SK-N-SH (cell line): ENCODE measurements at regions not wholly inside any gene's neighbourhood (a gene's known extent, or its start where the extent isn't known, plus 50 kb on each side); places are given as distances from the start of the nearest gene placed in this dataset.

Source experiments
- CTCF ChIA-PET: fragments of 300-600, 350-600 bp; formaldehyde crosslinking; extraction: SDS; loops from one replicate; lab custom pipeline; 2021; lab: Yijun Ruan, JAX
- POLR2A ChIA-PET: fragments of 350-600 bp; sonication (Branson Sonifier 250); formaldehyde crosslinking; extraction: SDS; loops from one replicate; lab custom pipeline; 2020; ENCODE audit warnings: antibody characterized with exemption, inconsistent platforms; lab: Yijun Ruan, JAX
- DNase-seq: peaks from one replicate; pipeline ENCODE4 v3.0.0; 2012
- H2AFZ ChIP-seq: fragments of 200-600 bp; sonication (generic); 2 replicates; pipeline ENCODE4 v1.8.1; 2016; ENCODE audit warnings: antibody characterized with exemption, mild to moderate bottlenecking, low read depth
- H3F3A ChIP-seq: fragments of 200-600 bp; sonication (generic); replicated peaks from 2 replicates; pipeline ENCODE3; 2016; ENCODE audit warnings: antibody characterized with exemption, mild to moderate bottlenecking; ENCODE audit not compliant: insufficient read depth
- H3K27ac ChIP-seq, 2 experiments: fragments of 200-500 bp in 1 of 2; fragments of 200-600 bp in 1 of 2; sonication (Bioruptor generic) in 1 of 2; sonication (generic), shearing (Covaris generic) in 1 of 2; 2 replicates each; pipeline versions ENCODE4 v1.5.1 to v1.6.1; 2014 to 2016; ENCODE audit warnings: low read depth in 2 of 2, inconsistent platforms in 1 of 2, low read length in 1 of 2, mild to moderate bottlenecking in 1 of 2, mixed read lengths in 1 of 2
- H3K27me3 ChIP-seq: fragments of 200-600 bp; sonication (generic), shearing (Covaris generic); 2 replicates; pipeline ENCODE4 v1.6.1; 2016; ENCODE audit warnings: mixed run types; ENCODE audit not compliant: insufficient read depth
- H3K36me3 ChIP-seq, 2 experiments: fragments of 200-500 bp in 1 of 2; fragments of 200-600 bp in 1 of 2; sonication (Bioruptor generic) in 1 of 2; sonication (generic) in 1 of 2; replicated peaks in 1 of 2; 2 replicates each; pipeline versions ENCODE3 to v1.5.1; 2014 to 2016; ENCODE audit warnings: low read length in 1 of 2, mild to moderate bottlenecking in 1 of 2; ENCODE audit not compliant: insufficient read depth in 2 of 2, control insufficient read depth in 1 of 2
- H3K4me1 ChIP-seq, 2 experiments: fragments of 200-500 bp in 1 of 2; fragments of 200-600 bp in 1 of 2; sonication (Bioruptor generic) in 1 of 2; sonication (generic), shearing (Covaris generic) in 1 of 2; 2 replicates each; pipeline versions ENCODE4 v1.5.1 to v1.6.1; 2014 to 2016; ENCODE audit warnings: low read depth in 1 of 2, low read length in 1 of 2, mixed run types in 1 of 2; ENCODE audit not compliant: insufficient read depth in 2 of 2, control insufficient read depth in 1 of 2
- H3K4me2 ChIP-seq: fragments of 200-600 bp; sonication (generic), shearing (Covaris generic); 2 replicates; pipeline ENCODE4 v1.6.1; 2017; ENCODE audit warnings: mixed run types
- H3K4me3 ChIP-seq, 2 experiments: fragments of 200-500 bp in 1 of 2; fragments of 200-600 bp in 1 of 2; sonication (Bioruptor generic) in 1 of 2; sonication (generic), shearing (Covaris generic) in 1 of 2; 2 replicates each; pipeline versions ENCODE4 v1.5.1 to v1.8.1; 2014 to 2016; ENCODE audit warnings: low read depth in 2 of 2, inconsistent platforms in 1 of 2, low read length in 1 of 2, mild to moderate bottlenecking in 1 of 2, mixed read lengths in 1 of 2, moderate library complexity in 1 of 2
- H3K79me2 ChIP-seq: fragments of 200-600 bp; sonication (generic); 2 replicates; pipeline ENCODE4 v1.8.1; 2017; ENCODE audit warnings: mild to moderate bottlenecking; ENCODE audit not compliant: insufficient read depth
- H3K9ac ChIP-seq: fragments of 200-600 bp; sonication (generic); 2 replicates; pipeline ENCODE4 v1.6.1; 2017; ENCODE audit warnings: mixed run types
- H3K9me2 ChIP-seq: fragments of 200-600 bp; sonication (generic); 2 replicates; pipeline ENCODE4 v1.6.1; 2017; ENCODE audit warnings: mixed run types
- H3K9me3 ChIP-seq: fragments of 200-600 bp; sonication (generic); 2 replicates; pipeline ENCODE4 v1.6.1; 2017; ENCODE audit warnings: mixed run types, mild to moderate bottlenecking, moderate library complexity
- H4K20me1 ChIP-seq: fragments of 200-600 bp; sonication (generic); 2 replicates; pipeline ENCODE4 v1.6.1; 2017; ENCODE audit warnings: mild to moderate bottlenecking, mixed run types; ENCODE audit not compliant: insufficient read depth
- EP300 ChIP-seq, 2 experiments: IDR thresholded peaks; 2 replicates each; pipeline versions ENCODE4 v1.4.0 to v1.6.1; 2012; ENCODE audit warnings: borderline replicate concordance in 1 of 2, low read depth in 1 of 2, low read length in 1 of 2
- EZH2phosphoT487 ChIP-seq: fragments of 200-600 bp; sonication (generic); IDR thresholded peaks from 2 replicates; pipeline ENCODE4 v1.6.1; 2017; ENCODE audit warnings: low read depth, mixed run types, mild to moderate bottlenecking, antibody characterized with exemption, moderate library complexity, borderline replicate concordance
- GABPA ChIP-seq: IDR thresholded peaks from 2 replicates; pipeline ENCODE4 v1.4.0; 2012; ENCODE audit warnings: low read depth, mild to moderate bottlenecking
- GATA2 ChIP-seq: sonication (generic); formaldehyde crosslinking; IDR thresholded peaks from 2 replicates; pipeline ENCODE4 v1.5.0; 2020; ENCODE audit warnings: mild to moderate bottlenecking, missing genetic modification reagents
- JUND ChIP-seq: IDR thresholded peaks from 2 replicates; pipeline ENCODE4 v1.4.0; 2012
- MAX ChIP-seq: IDR thresholded peaks from 2 replicates; pipeline ENCODE4 v1.4.0; 2012; ENCODE audit warnings: low read depth
- MXI1 ChIP-seq: IDR thresholded peaks from 2 replicates; pipeline ENCODE4 v1.6.1; 2012; ENCODE audit warnings: mild to moderate bottlenecking, low read depth, low read length, improper control_type of control experiment
- PBX3 ChIP-seq: IDR thresholded peaks from 2 replicates; pipeline ENCODE4; 2012
- RCOR1 ChIP-seq: fragments of 150-350 bp; IDR thresholded peaks from 2 replicates; pipeline ENCODE4 v1.6.1; 2017; ENCODE audit warnings: antibody characterized with exemption, low read length
- RFX5 ChIP-seq: IDR thresholded peaks from 2 replicates; pipeline ENCODE4 v1.6.1; 2012; ENCODE audit warnings: mild to moderate bottlenecking, improper control_type of control experiment, low read length
- SMC3 ChIP-seq: IDR thresholded peaks from 2 replicates; pipeline ENCODE4 v1.6.1; 2012; ENCODE audit warnings: low read depth, low read length, improper control_type of control experiment
- TAF1 ChIP-seq: IDR thresholded peaks from 2 replicates; pipeline ENCODE4 v1.6.1; 2012; ENCODE audit warnings: low read depth, mild to moderate bottlenecking, low read length, moderate library complexity, borderline replicate concordance
- ZBTB33 ChIP-seq: IDR thresholded peaks from 2 replicates; pipeline ENCODE4 v1.4.0; 2012; ENCODE audit warnings: low read depth, borderline replicate concordance
- WGBS: methylation state at CpG from one replicate; pipeline ENCODE4 v1.1.6; 2017; ENCODE audit warnings: low lambda C conversion rate; 5-methylcytosine and 5-hydroxymethylcytosine counted together

- Histone ChIP-seq H2AFZ (no peak overlapping the region), H3K27ac (no peak overlapping the region), H3K9ac (no peak overlapping the region), H3K4me2 (no peak overlapping the region), H4K20me1 (no peaks in the 10 kb centered on the region), H3K9me3 (no peaks in the 10 kb centered on the region), H3F3A (no peaks in the 10 kb centered on the region), H3K4me1 (no peaks in the 10 kb centered on the region), H3K79me2 (no peaks in the 10 kb centered on the region), H3K9me2 (no peaks in the 10 kb centered on the region), H3K4me3 (no peak overlapping the region), H3K36me3 (no peaks in the 10 kb centered on the region), H3K27me3 (no peaks in the 10 kb centered on the region)
- ChIA-PET POLR2A (no interaction called here), CTCF (no interaction called here)
- TF ChIP-seq EZH2phosphoT487 = no peak
- no peak for TF ChIP-seq EP300 (IDR thresholded peaks at IDR 0.05; ENCODE audit: borderline replicate concordance in 1 of 2, low read depth in 1 of 2, low read length in 1 of 2)
- no peak for TF ChIP-seq JUND
- TF ChIP-seq MAX = no peak
- no peak for TF ChIP-seq TAF1
- no peak for DNase-seq
Observed at GRCh38 chr2:81263989-81264388, 959.4 kb upstream of the LRRTM1 start.

- DNase-seq = no peak
- Histone ChIP-seq H3K4me3 (no peak overlapping the region), H4K20me1 (no peaks in the 10 kb centered on the region), H3K9me2 (no peaks in the 10 kb centered on the region), H3K36me3 (no peaks in the 10 kb centered on the region), H3K9me3 (no peaks in the 10 kb centered on the region), H3K9ac (no peak overlapping the region)
- WGBS = 0% methylated on average over 1 of the region's 1 CpG
- TF ChIP-seq SMC3 (no peak), RFX5 (no peak), RCOR1 (no peak), GATA2 (CRISPR knock-in tag) (no peak)
- TF ChIP-seq, all 33 proteins: peak for 0
- no peak overlapping the region for H3K27ac ChIP-seq
- H3K4me2 ChIP-seq = no peak overlapping the region
- H3F3A ChIP-seq = no peaks in the 10 kb centered on the region
- H3K27me3 ChIP-seq = no peaks in the 10 kb centered on the region
- no peaks in the 10 kb centered on the region for H3K4me1 ChIP-seq
- no peak overlapping the region for H2AFZ ChIP-seq
- POLR2A ChIA-PET = no interaction called here
- H3K79me2 ChIP-seq = no peaks in the 10 kb centered on the region
- CTCF ChIA-PET = no interaction called here
Observed at GRCh38 chr2:81260320-81260719, 955.8 kb upstream of the LRRTM1 start.

- H2AFZ ChIP-seq = no peak overlapping the region
- 5% methylated on average over 3 of the region's 3 CpGs for WGBS
- H3K4me2 ChIP-seq = no peak overlapping the region
- H3K79me2 ChIP-seq = no peaks in the 10 kb centered on the region
- DNase-seq = no peak
- TF ChIP-seq MXI1 (no peak), ZBTB33 (no peak), GABPA (no peak), PBX3 (no peak)
- TF ChIP-seq, all 33 proteins: peak for 0
- POLR2A ChIA-PET = no interaction called here
- no peaks in the 10 kb centered on the region for H3K9me2 ChIP-seq
- no peak overlapping the region for H3K27ac ChIP-seq
- H3K36me3 ChIP-seq = no peaks in the 10 kb centered on the region
- H4K20me1 ChIP-seq = no peaks in the 10 kb centered on the region
- CTCF ChIA-PET = no interaction called here
- no peak overlapping the region for H3K4me3 ChIP-seq
- no peak overlapping the region for H3K9ac ChIP-seq
- H3F3A ChIP-seq = no peaks in the 10 kb centered on the region
- H3K4me1 ChIP-seq = no peaks in the 10 kb centered on the region
- no peaks in the 10 kb centered on the region for H3K9me3 ChIP-seq
- no peaks in the 10 kb centered on the region for H3K27me3 ChIP-seq
Observed at GRCh38 chr2:81250270-81250669, 945.7 kb upstream of the LRRTM1 start.
